ENCODE measurements at regions not wholly inside any gene's neighbourhood (a gene's known extent, or its start where the extent isn't known, plus 50 kb on each side); places are given as distances from the start of the nearest gene placed in this dataset.

DNA sequence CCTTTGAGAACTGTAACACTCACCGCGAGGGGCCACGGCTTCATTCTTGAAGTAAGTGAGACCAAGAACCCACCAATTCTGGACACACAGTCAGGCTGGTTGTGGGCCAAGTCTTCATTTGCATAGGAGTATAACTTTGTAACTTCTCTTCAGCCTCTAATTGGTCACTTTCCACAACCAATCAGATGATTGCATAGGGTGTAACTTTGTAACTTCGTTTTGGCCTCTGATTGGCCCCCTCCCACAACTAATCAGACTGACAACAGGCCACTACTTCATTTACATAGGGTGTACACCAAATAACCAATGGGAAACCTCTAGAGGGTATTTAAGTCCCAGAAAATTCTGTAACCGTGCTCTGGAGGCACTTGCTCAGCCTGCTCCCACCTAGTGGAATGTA, 77.5 kb upstream of the TCF4 start:
- no peak overlapping the region for H2BK5ac ChIP-seq (ENCODE audit: low read depth, low read length)
- no peak overlapping the region for H4K5ac ChIP-seq (ENCODE audit: insufficient read length, low read depth, low read length)
- no peaks in the 10 kb centered on the region for H3K79me2 ChIP-seq (ENCODE audit: control insufficient read depth in 1 of 2, insufficient read depth in 2 of 2, low read length in 2 of 2)
- H2AFZ ChIP-seq (ENCODE audit: low read length) = no peak overlapping the region
- H3K56ac ChIP-seq (replicated peaks; ENCODE audit: insufficient read length, low read depth, low read length) = no peak overlapping the region
- H3K4ac ChIP-seq (replicated peaks; ENCODE audit: insufficient read length, low read depth, low read length) = no peak overlapping the region
- peaks cover 0 to 7% of the 10 kb centered on the region in 2 experiments; a peak in 1 of 4 replicates for H3K9me3 ChIP-seq (ENCODE audit: insufficient read depth in 2 of 2, low read depth in 1 of 2, low read length in 1 of 2)
- no peak overlapping the region for H3K18ac ChIP-seq (ENCODE audit: extremely low read depth, low read length)
- no peak overlapping the region for H3K4me3 ChIP-seq (ENCODE audit: extremely low read depth in 1 of 4, insufficient read depth in 2 of 4, low read depth in 3 of 4, low read length in 4 of 4)
- no peak overlapping the region for H3K27ac ChIP-seq (ENCODE audit: low read depth, low read length)
- WGBS, 2 experiments (ENCODE audit: extremely low coverage in 1 of 2, insufficient coverage in 1 of 2, insufficient read length in 1 of 2, insufficient replicate concordance in 2 of 2, low coverage in 1 of 2, low lambda C conversion rate in 2 of 2, missing lambda C conversion rate in 1 of 2) = 94% methylated on average over 5 of the region's 5 CpGs; no CpG with 5 or more reads in 1 of the 2 experiments
- CTCF ChIA-PET (ENCODE audit: partially characterized antibody) = no interaction called here
- H3K79me1 ChIP-seq (ENCODE audit: low read depth, low read length) = no peaks in the 10 kb centered on the region
- no peak overlapping the region for H2BK15ac ChIP-seq (ENCODE audit: low read length)
- DNase-seq (ENCODE audit: low read depth in 1 of 2, low spot score in 2 of 2) = no peak
- no peaks in the 10 kb centered on the region for H3K27me3 ChIP-seq (replicated peaks in 1 of 4; ENCODE audit: control insufficient read depth in 3 of 4, extremely low read depth in 1 of 4, insufficient read depth in 3 of 4, low read length in 3 of 4)
- H3K9ac ChIP-seq (replicated peaks in 1 of 4; ENCODE audit: extremely low read depth in 1 of 4, low read depth in 3 of 4, low read length in 3 of 4) = no peak overlapping the region
- no peak overlapping the region for H2AK5ac ChIP-seq (ENCODE audit: low read depth, low read length)
- H4K91ac ChIP-seq (replicated peaks; ENCODE audit: insufficient read length, low read length) = no peak overlapping the region
- no peaks in the 10 kb centered on the region for H3K4me1 ChIP-seq (replicated peaks in 1 of 4; ENCODE audit: control insufficient read depth in 3 of 4, insufficient read depth in 4 of 4, low read length in 3 of 4)
- H3K4me2 ChIP-seq (ENCODE audit: insufficient read depth in 1 of 2, low read depth in 2 of 2, low read length in 2 of 2) = no peak overlapping the region
- no peaks in the 10 kb centered on the region for H3K23me2 ChIP-seq (ENCODE audit: low read depth, low read length)
- no peaks in the 10 kb centered on the region for H4K20me1 ChIP-seq (replicated peaks in 1 of 2; ENCODE audit: control insufficient read depth in 1 of 2, insufficient read depth in 2 of 2, low read length in 2 of 2)
- no peak overlapping the region for H3K14ac ChIP-seq (ENCODE audit: insufficient read length)
- H3K36me3 ChIP-seq (ENCODE audit: control insufficient read depth in 2 of 4, insufficient read depth in 4 of 4, low read length in 3 of 4) = no peaks in the 10 kb centered on the region
- no peak overlapping the region for H3K23ac ChIP-seq (ENCODE audit: insufficient read length)
- TF ChIP-seq SIRT6 (IDR thresholded peaks at IDR 0.05; ENCODE audit: low read length) (no peak), RAD21 (IDR thresholded peaks at IDR 0.05 in 1 of 2, conservative IDR thresholded peaks at IDR 0.05 in 1 of 2; ENCODE audit: low read depth in 2 of 2, low read length in 2 of 2) (no peak)
- no peak overlapping the region for H2BK12ac ChIP-seq (ENCODE audit: low read depth, low read length)
- POLR2A ChIA-PET (ENCODE audit: partially characterized antibody) = no interaction called here
- H4K8ac ChIP-seq (ENCODE audit: extremely low read depth, insufficient read depth, low read length) = no peak overlapping the region
- no peak overlapping the region for H2BK120ac ChIP-seq (replicated peaks; ENCODE audit: low read depth, low read length)
- H2BK20ac ChIP-seq (ENCODE audit: low read length) = no peak overlapping the region
- FAIRE-seq = no peak

Data from H1 (cell line).